GM19035 (cell line): ENCODE measurements at regions not wholly inside any gene's neighbourhood (a gene's known extent, or its start where the extent isn't known, plus 50 kb on each side); places are given as distances from the start of the nearest gene placed in this dataset.
A peak's percentile ranks its signal among the peaks of the same experiment; 100 is the strongest.
"Not testable (repeated sequence)": the region's sequence is repeated elsewhere in the genome, so short reads cannot be mapped to it uniquely, and the experiment has no call there.

ENCODE experiments used
- ATAC-seq: cut with Tn5 transposase; IDR thresholded peaks from one replicate; pipeline ENCODE4 v1.9.1; 2021; ENCODE audit not compliant: unreplicated experiment

DNA sequence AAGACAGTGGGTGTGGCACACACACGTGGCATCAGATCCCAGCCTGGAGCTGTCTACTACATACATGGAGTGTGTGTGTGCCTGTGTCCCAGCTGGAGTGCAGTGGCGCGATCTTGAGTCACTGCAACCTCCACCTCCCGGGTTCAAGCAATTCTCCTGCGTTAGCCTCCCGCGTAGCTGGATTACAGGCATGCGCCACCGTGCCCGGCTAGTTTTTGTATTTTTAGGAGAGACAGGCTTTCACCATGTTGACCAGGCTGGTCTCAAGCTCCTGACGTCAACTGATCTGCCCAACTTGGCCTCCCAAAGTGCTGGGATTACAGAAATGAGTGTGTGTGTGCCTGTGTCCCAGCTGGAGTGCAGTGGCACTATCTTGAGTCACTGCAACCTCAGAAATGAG lies 108.8 kb downstream of the IL12A start:
- no peak for ATAC-seq

DNA sequence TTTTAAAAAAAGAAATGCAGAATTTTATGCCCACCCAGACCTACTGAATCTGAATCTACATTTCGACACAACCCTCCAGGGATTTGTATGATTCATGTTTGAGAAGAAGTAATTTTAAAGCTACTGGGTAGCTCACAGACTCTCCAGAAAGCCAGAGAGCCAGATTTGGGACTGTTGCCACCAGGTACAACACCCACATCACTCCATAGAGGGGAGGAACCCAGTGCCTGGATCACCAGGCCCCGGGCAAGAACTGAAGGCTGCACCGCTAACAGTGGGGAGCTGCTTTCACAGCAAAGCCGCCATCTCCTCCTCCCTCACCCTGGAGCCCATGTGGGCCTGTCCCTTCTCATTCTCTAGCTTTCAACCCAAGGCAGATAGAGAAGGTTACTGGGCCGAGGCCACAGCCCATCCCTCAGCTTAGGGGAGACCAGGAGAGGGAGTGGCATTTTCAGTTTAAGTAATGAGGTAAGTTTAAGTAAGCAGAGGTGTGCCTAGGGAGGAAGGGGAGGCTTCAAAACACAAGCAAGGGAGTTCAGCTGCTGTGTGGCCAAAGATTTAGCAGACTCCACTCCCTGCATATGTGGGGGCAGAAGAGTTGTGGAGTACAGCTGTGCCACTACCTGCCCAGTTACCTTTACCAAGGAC lies 109.8 kb downstream of the IL12A start:
- ATAC-seq, result no peak

DNA sequence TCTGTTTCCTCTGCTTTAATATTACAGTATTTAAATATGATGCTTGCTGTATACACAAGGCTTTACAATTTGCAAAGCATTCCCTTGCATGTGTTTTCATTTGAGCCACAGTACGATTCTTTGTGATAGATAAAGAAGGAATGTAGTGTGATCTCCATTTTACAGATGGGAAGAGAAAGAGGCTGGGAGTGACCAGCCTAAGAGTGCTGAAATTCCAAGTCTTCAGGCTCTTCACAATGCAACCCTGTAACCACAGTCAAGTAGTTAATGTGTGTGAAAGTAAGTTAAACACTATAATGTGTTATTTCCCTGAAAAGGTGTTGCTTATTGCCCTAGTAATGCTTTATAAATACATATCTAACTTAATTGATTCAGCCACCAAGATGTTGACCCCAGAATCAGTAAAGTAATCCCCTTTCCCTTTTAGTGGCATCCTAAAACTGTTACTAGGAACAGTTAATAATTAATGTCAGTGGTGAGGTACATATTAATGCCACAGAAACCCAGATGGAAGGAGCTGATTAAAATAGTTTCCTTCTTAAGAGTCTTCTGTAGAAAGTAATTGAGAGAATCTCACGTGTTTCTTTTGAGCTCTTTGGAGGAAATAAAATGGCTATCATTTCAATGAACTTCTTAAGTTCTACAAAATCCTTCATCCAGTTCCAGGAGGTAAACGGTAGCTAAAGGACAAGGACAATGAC lies 110.4 kb downstream of the IL12A start:
- ATAC-seq, result no peak

DNA sequence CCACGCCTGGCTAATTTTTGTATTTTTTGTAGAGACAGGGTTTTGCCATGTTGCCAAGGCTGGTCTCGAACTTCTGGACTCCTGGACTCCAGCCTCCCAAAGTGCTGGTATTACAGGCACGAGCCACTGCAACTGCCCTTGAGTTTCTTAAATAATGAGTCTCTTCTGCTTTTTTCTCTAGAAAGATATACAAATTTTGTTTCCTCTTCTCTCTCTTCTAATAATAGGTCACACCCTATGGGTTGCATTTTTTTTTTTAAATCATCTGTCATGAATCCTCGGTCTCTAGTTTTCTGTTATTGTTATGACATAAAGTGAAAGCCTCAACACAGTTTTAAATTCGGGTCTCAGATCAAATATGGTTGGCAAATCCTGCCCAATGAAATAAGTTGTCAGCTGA lies 111.2 kb downstream of the IL12A start:
- ATAC-seq, result peak; percentile 71

DNA sequence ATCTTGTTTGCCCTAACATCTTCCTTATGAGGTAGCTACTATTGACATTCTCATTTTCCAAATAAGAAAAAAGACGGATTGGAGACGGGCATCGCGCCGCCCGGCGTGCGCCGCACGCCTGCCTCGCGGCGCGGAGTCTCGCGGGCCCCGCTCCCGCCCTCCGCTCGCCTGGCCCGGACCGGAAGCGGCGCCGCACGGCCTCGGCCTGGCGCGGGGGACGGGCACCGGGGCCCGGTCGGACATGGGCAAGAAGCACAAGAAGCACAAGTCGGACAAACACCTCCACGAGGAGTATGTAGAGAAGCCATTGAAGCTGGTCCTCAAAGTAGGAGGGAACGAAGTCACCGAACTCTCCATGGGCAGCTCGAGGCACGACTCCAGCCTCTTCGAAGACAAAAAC lies 112.0 kb downstream of the IL12A start:
- no peak for ATAC-seq

DNA sequence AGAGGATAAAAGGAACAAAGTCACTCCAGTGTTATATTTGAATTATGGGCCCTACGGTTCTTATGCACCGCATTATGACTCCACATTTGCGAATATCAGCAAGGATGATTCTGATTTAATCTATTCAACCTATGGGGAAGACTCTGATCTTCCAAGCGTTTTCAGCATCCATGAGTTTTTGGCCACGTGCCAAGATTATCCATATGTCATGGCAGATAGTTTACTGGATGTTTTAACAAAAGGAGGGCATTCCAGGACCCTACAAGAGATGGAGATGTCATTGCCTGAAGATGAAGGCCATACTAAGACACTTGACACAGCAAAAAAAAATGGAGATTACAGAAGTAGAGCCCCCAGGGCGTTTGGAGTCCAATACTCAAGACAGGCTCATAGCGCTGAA lies 113.4 kb downstream of the IL12A start:
- ATAC-seq, result not testable (repeated sequence)

DNA sequence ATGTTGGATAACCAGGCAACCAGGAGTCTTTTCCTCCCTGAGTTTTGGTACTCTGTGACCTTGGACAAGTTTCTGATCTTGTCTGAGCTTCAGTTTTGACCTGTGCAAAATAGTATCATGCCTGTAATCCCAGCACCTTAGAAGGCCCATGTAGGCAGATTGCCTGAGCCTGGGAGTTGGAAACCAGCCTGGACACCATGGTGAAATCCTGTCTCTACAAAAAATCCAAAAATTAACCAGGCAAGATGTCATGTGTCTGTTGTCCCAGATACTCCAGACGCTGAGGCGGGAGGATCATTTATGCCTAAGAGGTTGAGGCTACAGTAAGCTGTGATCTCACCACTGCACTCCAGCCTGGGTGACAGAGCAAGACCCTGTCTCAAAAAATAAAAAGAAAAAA lies 114.8 kb downstream of the IL12A start:
- ATAC-seq, result no peak

DNA sequence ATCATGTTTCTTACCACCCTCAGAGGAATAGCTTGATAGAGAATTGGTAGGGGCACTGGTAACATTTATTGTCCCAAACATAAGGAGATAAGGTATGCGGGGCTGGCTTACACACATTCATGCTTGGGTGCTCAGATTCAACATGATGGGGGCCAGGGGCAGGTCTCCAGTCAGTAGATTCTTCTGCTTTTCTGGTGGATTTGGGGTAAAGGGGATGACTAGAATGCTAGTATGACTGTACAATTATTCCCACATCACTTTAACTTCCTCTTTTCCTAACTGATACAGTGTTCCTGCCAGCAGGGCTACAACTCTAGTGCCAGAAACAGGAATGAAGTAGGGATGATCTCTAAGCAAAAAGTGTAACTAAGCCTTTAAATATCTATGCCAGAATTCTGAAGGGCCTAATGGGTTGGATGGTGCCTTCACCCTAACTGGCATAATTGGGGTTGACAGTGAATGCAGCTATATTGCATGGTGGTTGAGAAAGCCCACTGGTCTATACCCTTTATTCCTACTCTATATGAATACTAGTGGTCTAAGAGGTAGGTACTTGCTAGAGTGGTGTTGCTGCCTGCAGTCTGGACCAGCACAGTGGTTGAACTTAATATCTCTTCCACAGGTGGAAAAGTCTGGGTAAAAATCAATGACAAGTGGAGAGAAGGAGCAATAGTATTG lies 117.4 kb downstream of the IL12A start:
- ATAC-seq, result no peak

DNA sequence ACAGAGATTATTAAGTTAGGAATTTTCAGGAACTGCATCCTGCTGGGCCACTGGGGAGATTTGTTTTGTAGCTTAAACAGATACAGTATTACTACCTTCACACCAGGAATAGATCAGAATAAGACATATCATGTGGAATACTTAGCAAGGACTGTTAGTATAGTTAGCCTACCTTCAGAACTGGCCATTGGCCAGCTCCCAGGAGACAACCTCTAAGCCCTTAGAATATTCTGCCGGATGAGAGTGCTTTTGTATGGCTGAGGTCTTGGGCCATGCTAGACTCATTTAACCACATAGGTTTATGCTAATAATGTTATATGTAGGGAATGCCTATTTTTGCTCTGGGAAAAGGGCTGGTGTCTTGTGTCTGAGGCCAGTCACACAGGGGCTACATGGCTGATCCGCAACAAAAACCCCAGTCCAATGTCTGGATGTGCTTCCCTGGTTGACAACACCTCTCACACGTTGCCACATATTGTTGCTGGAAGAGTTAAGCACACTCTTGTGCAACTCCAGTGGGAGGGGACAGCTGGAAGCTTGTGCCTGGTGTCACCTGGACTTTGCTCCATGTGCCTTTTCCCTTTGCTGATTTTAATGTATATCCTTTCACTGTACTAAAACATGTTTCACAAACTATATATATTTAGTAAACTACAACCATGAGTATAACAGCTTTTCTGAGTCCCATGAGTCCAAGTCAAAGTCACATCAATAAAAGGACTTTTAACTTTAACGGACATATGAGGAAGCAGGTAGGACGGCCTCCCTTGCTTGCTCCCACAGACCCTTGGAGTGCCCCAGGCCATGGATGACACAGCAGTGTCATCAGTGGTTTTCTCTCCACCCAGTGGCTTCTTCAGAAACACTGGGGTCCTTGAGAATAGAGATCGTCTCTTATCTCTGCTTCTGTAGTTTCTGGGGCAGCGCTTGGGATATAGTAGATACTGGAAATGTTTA lies 118.0 kb upstream of the C3orf80 start:
- no peak for ATAC-seq

DNA sequence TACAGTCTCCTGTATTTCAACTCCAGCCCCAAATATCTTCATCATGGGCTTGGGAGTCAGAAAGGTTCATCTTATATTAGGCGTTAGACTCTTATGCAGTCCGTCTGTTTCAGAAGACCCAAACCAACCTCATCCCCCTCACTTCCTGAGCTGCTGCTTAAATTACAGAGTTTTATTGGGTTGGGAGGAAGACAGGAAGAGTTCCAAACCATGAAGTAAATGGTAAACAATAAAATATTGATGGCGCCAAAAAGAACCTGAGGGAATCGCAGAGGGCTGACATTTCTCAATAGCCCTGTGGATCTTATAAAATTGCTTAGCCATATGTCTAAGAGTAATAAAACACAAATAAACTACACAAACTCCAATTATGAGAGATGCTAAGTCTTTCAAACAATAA lies 116.9 kb upstream of the C3orf80 start:
- ATAC-seq, result no peak

DNA sequence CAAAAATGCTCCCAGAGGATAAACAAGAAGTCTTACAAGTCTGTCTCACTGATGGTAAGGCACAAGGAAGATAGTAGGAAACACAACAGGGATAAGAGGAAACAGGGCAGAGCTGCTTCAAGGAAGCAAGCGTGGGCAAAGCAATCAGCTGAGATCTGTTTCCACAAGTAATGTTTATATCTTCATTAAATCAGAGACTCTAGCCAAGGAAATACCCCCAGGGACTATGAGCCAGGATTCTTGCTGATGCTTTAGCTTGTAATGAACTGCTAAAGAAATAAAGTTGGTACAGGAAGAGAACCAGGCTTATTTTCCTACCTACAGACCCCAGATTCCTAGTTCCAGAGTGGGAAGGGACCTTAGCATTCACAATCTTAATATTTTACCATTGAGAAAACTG lies 112.7 kb upstream of the C3orf80 start:
- ATAC-seq, result no peak

DNA sequence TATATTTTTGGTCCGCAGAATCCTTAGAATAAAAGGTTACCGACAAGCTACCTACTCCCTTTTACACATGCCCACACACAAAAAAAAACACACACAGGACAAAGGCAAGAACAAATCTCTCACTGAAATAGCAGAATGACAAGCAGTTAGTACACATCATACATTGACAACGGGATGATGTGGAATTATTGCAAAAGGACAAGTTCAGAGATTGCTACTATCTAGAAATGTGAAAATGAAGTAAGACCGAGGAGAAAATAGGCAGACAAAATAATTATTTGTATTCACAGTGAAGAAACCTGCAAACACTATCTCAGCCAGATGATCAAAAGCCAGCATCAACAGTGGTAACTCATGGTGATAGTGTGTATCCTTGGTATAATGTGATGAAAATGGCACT lies 112.2 kb upstream of the C3orf80 start:
- no peak for ATAC-seq

DNA sequence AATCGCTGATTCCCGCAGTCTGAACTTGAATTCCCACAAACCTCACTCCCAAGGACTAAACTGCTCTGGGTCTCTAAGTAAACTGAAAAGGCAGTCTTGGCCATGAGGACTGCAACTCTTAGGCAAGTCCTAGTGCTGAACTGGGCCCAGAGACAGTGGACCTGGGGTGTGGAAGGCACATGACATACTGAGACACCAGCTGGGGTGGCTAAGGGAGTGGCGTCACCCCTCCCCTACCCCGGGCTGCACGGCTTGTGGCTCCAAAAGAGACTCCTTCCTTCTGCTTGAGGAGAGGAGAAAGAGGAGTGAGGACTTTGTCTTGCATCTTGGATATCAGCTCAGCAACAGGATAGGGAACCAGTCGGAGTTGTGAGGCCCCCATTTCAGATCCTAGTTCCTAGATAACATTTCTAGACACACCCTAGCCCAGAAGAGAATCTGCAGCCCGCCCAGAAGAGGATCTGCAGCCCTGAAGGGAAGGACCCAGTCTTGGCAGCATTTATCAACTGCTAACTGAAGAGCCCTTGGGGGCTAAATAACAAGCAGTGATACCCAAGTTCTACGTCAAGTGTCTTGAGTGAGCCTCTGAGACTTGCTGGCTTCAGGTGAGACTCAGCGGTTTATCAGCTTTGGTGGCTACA lies 110.7 kb upstream of the C3orf80 start:
- ATAC-seq, result no peak

DNA sequence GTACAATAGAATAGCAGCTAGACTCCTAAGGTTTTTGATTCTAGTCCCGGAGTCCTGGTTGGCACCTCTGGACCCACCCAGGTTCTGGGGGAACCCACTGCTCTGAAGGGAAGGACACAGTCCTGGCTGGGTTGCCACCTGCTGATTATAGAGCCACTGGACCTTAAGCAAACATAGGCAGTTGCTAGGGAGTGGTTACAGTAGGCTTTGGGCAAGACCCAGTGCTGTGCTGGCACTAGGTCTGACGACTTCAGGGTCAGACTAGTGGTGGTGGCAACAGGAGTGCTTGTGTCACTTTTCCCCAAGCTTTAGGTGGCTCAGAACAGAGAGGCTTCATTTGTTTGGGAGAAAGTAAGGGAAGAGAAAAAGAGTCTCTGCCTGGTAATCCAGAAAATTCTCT lies 109.8 kb upstream of the C3orf80 start:
- no peak for ATAC-seq

DNA sequence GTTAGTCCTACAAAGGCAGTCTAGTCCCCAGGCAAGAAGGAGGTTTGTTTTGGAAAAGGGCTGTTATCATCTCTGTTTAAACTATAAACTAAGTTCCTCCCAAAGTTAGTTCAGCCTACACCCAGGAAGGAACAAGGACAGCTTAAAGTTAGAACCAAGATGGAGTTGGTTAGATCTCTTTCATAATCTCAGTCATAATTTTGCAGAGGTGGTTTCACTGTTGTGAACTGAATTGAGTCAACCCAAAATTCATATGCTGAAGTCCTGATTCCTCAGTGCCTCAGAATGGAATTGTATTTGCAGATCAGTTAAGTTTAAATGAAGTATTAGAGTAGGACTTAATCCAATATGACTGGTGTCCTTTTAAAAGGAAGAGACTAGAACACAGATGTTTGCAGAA lies 101.0 kb upstream of the C3orf80 start:
- ATAC-seq, result no peak

DNA sequence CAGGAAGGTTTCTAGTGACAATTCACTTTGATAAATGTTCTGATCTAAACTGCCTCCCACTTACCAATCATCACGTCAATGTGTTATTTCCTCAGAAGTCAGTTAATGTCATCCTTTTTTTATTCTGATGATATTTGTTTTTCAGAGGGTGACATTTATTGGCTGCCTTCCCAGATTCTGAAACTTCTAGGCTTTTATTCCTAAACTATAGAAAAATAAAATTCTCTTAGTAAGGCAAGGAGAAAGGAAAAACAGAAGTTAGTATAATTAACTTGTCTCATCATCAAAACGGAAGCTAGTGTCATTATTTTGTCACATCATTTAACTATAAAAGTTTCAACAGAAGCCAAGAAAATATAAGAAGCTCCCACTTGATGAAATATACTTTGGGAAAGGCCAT lies 100.0 kb upstream of the C3orf80 start:
- no peak for ATAC-seq

DNA sequence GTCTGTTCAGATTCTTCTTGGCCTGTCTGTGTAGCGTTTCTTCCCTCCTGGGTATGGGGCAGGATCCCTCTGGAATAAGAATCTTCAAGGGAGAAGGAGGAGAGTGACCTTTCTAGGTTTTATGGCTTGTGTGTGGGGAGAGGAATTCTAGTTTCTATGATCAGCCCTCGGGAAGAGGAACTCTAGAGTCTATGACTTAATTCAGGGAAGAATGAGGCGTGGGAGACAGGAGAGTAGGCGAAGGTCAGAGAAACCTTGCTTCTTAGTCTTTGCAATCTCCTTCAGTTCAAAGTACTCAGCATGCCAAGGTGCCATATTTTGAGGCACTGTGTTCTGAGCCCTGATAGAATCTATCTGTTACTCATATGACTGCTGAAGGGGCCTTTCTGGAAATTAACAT lies 99.2 kb upstream of the C3orf80 start:
- ATAC-seq, result no peak

DNA sequence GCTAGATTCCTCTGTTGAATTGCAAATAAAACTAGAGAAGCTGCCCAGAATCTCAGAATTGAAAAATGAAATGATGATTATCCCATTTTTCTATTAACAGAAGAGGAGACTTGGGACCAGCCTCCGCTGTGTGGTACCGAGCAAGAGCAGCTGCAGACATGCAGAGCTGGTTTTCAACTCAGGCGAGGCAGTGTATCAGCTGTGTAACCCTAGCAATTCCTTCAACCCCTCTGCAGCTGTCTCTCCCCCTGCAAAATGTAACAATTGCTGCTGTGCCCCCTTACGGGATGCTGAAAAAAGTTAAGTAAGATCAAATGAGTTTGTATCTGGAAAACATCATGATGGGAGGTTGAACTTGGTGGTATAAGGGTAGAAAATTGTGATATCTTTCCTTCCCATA lies 98.5 kb upstream of the C3orf80 start:
- no peak for ATAC-seq

DNA sequence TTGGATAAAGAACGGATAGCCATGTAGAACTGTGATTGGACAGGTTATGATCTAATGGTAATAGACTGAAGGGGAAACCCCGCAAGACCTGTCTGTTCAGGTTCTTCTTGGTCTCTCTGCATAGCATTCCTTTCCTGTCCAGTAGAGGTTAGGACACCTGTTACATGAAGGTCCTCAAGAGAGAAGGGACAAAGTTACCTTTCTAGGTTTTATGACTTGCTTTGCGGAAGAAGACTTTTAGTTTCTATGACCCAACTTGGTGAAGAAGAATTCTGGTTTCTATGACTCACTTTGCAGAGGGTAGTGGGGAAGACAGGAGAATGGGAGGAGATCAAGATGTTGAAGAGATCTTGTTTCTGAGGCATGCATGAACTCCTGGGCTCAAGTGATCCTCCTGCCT lies 97.9 kb upstream of the C3orf80 start:
- no peak for ATAC-seq

DNA sequence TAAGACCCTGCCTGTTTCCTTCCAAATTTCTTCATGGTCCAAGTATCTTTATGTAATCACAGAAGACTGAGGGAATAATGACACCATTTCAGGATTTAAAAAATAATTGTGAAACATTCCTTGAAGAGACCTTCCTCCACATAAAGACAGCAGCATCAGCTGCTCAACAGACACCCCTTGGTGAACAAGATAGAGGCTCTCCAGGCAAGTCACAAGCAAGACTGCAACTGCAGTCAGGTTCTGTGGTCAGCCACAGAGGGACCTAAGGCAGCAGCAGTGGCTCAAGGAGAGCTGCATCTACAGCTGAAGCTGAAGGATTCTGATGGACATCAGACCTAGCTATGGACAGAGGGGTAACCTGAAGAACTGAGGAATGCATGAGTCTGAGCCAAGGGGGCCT lies 97.2 kb upstream of the C3orf80 start:
- peak; percentile 46 for ATAC-seq
